Choroid plexus epithelial cell (primary cell): ENCODE measurements at regions not wholly inside any gene's neighbourhood (a gene's known extent, or its start where the extent isn't known, plus 50 kb on each side); places are given as distances from the start of the nearest gene placed in this dataset.

Experiments used
- DNase-seq: peaks from one replicate; pipeline ENCODE4 v3.0.0-alpha.2; 2010; ENCODE audit warnings: low read depth
- H3K4me3 ChIP-seq: 2 replicates; pipeline ENCODE4 v1.5.1; 2011; ENCODE audit warnings: low read depth, mild to moderate bottlenecking, control low read depth, low read length, moderate library complexity
- CTCF ChIP-seq: conservative IDR thresholded peaks from 2 replicates; pipeline ENCODE4 v1.5.1; 2011; ENCODE audit warnings: low read depth, mild to moderate bottlenecking, control low read depth, inconsistent platforms, low read length, moderate library complexity

- DNase-seq = no peak
- TF ChIP-seq CTCF = no peak
- no peak overlapping the region for H3K4me3 ChIP-seq
Measured at GRCh38 chr15:39491115-39491885, 89.6 kb upstream of the THBS1 start.

- TF ChIP-seq CTCF = no peak
Measured at GRCh38 chr15:39491886-39492490, 88.9 kb upstream of the THBS1 start.

GRCh38 chr15:39493424-39494067 lies 87.3 kb upstream of the THBS1 start:
- TF ChIP-seq CTCF = no peak
- H3K4me3 ChIP-seq = no peak overlapping the region
- no peak for DNase-seq

More at GRCh38 chr15:39491886-39492490, 88.9 kb upstream of the THBS1 start:
- no peak for DNase-seq
- H3K4me3 ChIP-seq = no peak overlapping the region

GRCh38 chr15:39494462-39494861 lies 86.4 kb upstream of the THBS1 start:
- no peak overlapping the region for H3K4me3 ChIP-seq
- no peak for TF ChIP-seq CTCF
- no peak for DNase-seq

GRCh38 chr15:39495871-39496840 lies 84.7 kb upstream of the THBS1 start:
- peak; percentile 77 for DNase-seq
- no peak overlapping the region for H3K4me3 ChIP-seq
- no peak for TF ChIP-seq CTCF

GRCh38 chr15:39497016-39497758 lies 83.7 kb upstream of the THBS1 start:
- DNase-seq = no peak
- no peak overlapping the region for H3K4me3 ChIP-seq
- no peak for TF ChIP-seq CTCF
